GM21786 (cell line): ENCODE measurements at regions not wholly inside any gene's neighbourhood (a gene's known extent, or its start where the extent isn't known, plus 50 kb on each side); places are given as distances from the start of the nearest gene placed in this dataset.

ENCODE experiments used
- ATAC-seq: cut with Tn5 transposase; IDR thresholded peaks from one replicate; pipeline ENCODE4 v1.9.1; 2021; ENCODE audit not compliant: unreplicated experiment

GRCh38 chr20:56988446-56988845, 278.0 kb downstream of the BMP7 start:
- ATAC-seq: no peak

GRCh38 chr20:56989516-56989915, 276.9 kb downstream of the BMP7 start:
- ATAC-seq: no peak

GRCh38 chr20:56993020-56993559, 273.4 kb downstream of the BMP7 start:
- no peak for ATAC-seq

GRCh38 chr20:56994006-56994405, 272.4 kb downstream of the BMP7 start:
- ATAC-seq: no peak

- no peak for ATAC-seq
Measured at GRCh38 chr20:56995149-56995548, 271.3 kb downstream of the BMP7 start.

- no peak for ATAC-seq
Measured at GRCh38 chr20:56995635-56996075, 270.8 kb downstream of the BMP7 start.

GRCh38 chr20:56996533-56996932, 269.9 kb downstream of the BMP7 start:
- no peak for ATAC-seq

GRCh38 chr20:56998438-56998837, 268.0 kb downstream of the BMP7 start:
- no peak for ATAC-seq

GRCh38 chr20:57000441-57000968, 265.9 kb downstream of the BMP7 start:
- ATAC-seq: no peak

- ATAC-seq: no peak
Measured at GRCh38 chr20:57001126-57001767, 265.2 kb downstream of the BMP7 start.

GRCh38 chr20:57002066-57002570, 264.3 kb downstream of the BMP7 start:
- ATAC-seq: no peak

- ATAC-seq: no peak
Measured at GRCh38 chr20:57003012-57003411, 263.4 kb downstream of the BMP7 start.

GRCh38 chr20:57004416-57004815, 262.0 kb downstream of the BMP7 start:
- no peak for ATAC-seq

- ATAC-seq: no peak
Measured at GRCh38 chr20:57004951-57005933, 261.2 kb downstream of the BMP7 start.

- ATAC-seq: no peak
Measured at GRCh38 chr20:57006411-57007170, 259.9 kb downstream of the BMP7 start.

GRCh38 chr20:57007171-57007540, 259.3 kb downstream of the BMP7 start:
- ATAC-seq: no peak

GRCh38 chr20:57008217-57008616, 258.2 kb downstream of the BMP7 start:
- ATAC-seq: no peak

GRCh38 chr20:57009355-57009754, 257.1 kb downstream of the BMP7 start:
- ATAC-seq: no peak

GRCh38 chr20:57009775-57010174, 256.7 kb downstream of the BMP7 start:
- ATAC-seq: no peak

GRCh38 chr20:57012691-57013090, 253.8 kb downstream of the BMP7 start:
- no peak for ATAC-seq

- no peak for ATAC-seq
Measured at GRCh38 chr20:57013217-57013616, 253.2 kb downstream of the BMP7 start.
